HFF-Myc (cell line): ENCODE measurements at regions not wholly inside any gene's neighbourhood (a gene's known extent, or its start where the extent isn't known, plus 50 kb on each side); places are given as distances from the start of the nearest gene placed in this dataset.

Experiments used
- DNase-seq: peaks from one replicate; pipeline ENCODE4 v3.0.0-alpha.2; 2011; ENCODE audit warnings: low read depth; ENCODE audit errors: extremely low read depth
- H3K4me3 ChIP-seq: replicated peaks from 2 replicates; pipeline ENCODE4 v1.5.1; 2011; ENCODE audit warnings: low read depth, mild to moderate bottlenecking, control low read depth, low read length
- CTCF ChIP-seq: IDR thresholded peaks from 2 replicates; pipeline ENCODE4 v1.5.1; 2012; ENCODE audit warnings: mild to moderate bottlenecking, low read depth, low read length, control low read depth; ENCODE audit errors: missing control alignments

GRCh38 chr3:150309257-150309542 lies 98.9 kb upstream of the TSC22D2 start:
- no peak for TF ChIP-seq CTCF
- no peak overlapping the region for H3K4me3 ChIP-seq
- no peak for DNase-seq

GRCh38 chr3:150308481-150309256 lies 99.4 kb upstream of the TSC22D2 start:
- TF ChIP-seq CTCF, result no peak
- no peak overlapping the region for H3K4me3 ChIP-seq
- no peak for DNase-seq

- no peak for DNase-seq
These were observed 100.1 kb upstream of the TSC22D2 start for GRCh38 chr3:150308037-150308319.

GRCh38 chr3:150307311-150308036 lies 100.6 kb upstream of the TSC22D2 start:
- no peak overlapping the region for H3K4me3 ChIP-seq
- DNase-seq, result no peak
- no peak for TF ChIP-seq CTCF

More at GRCh38 chr3:150308037-150308319, 100.1 kb upstream of the TSC22D2 start:
- no peak overlapping the region for H3K4me3 ChIP-seq
- no peak for TF ChIP-seq CTCF

GRCh38 chr3:150306906-150307305 lies 101.2 kb upstream of the TSC22D2 start:
- no peak for TF ChIP-seq CTCF
- no peak for DNase-seq
- H3K4me3 ChIP-seq, result no peak overlapping the region

- TF ChIP-seq CTCF, result no peak
- H3K4me3 ChIP-seq, result no peak overlapping the region
- DNase-seq, result no peak
These were observed 102.0 kb upstream of the TSC22D2 start for GRCh38 chr3:150306083-150306482.

- peak; percentile 43 for TF ChIP-seq CTCF
- no peak overlapping the region for H3K4me3 ChIP-seq
- no peak for DNase-seq
These were observed 104.3 kb upstream of the TSC22D2 start for GRCh38 chr3:150303768-150304167.
